Panc1 (cell line): ENCODE measurements at regions not wholly inside any gene's neighbourhood (a gene's known extent, or its start where the extent isn't known, plus 50 kb on each side); places are given as distances from the start of the nearest gene placed in this dataset.

Experiments used
- ATAC-seq: fragments of 200-7000 bp; cut with Tn5 transposase; 2 replicates; pipeline ENCODE4 v1.9.1; 2020; ENCODE audit warnings: mild to moderate bottlenecking, moderate library complexity
- BruUV-seq: library from RNA; stranded (reverse); fragments of 400-500 nt; replicated peaks from 2 replicates; lab custom pipeline; 2021; lab: Mats Ljungman, UMichigan
- CTCF ChIA-PET: fragments of 300-600 bp; sonication (Branson Sonifier 250); formaldehyde crosslinking; loops from one replicate; lab custom pipeline; 2022; ENCODE audit warnings: antibody characterized with exemption; lab: Charles Lee
- POLR2A ChIA-PET: fragments of 300-600 bp; sonication (Branson Sonifier 250); formaldehyde crosslinking; loops from one replicate; lab custom pipeline; 2022; ENCODE audit warnings: antibody characterized with exemption; lab: Charles Lee
- DNase-seq: peaks from one replicate; pipeline ENCODE4 v3.0.0-alpha.2; 2010; ENCODE audit warnings: low read depth, low spot score
- H3K27ac ChIP-seq: 2 replicates; pipeline ENCODE4 v1.5.1; 2011; ENCODE audit warnings: mild to moderate bottlenecking, low read length, inconsistent platforms
- H3K27me3 ChIP-seq: fragments of 200-500 bp; sonication (Bioruptor generic); 2 replicates; pipeline ENCODE4 v1.6.0; 2014; ENCODE audit warnings: low read length, inconsistent platforms; ENCODE audit not compliant: control insufficient read depth, insufficient read depth
- H3K36me3 ChIP-seq: fragments of 200-500 bp; sonication (Bioruptor generic); 2 replicates; pipeline ENCODE4 v1.5.1; 2014; ENCODE audit warnings: inconsistent platforms, mild to moderate bottlenecking, low read length, moderate library complexity; ENCODE audit not compliant: control insufficient read depth, insufficient read depth
- H3K4me1 ChIP-seq: 2 replicates; pipeline ENCODE4 v1.5.1; 2011; ENCODE audit warnings: inconsistent platforms, mild to moderate bottlenecking, low read length, moderate library complexity; ENCODE audit not compliant: control insufficient read depth, insufficient read depth
- H3K4me3 ChIP-seq, 2 experiments: 2 replicates each; pipeline ENCODE4 v1.5.1; 2011 to 2012; ENCODE audit warnings: low read depth in 2 of 2, low read length in 2 of 2, mild to moderate bottlenecking in 2 of 2, inconsistent platforms in 1 of 2, moderate library complexity in 1 of 2
- H3K9me3 ChIP-seq: fragments of 200-500 bp; sonication (Bioruptor generic); 2 replicates; pipeline ENCODE4 v1.5.1; 2014; ENCODE audit warnings: low read depth, mild to moderate bottlenecking, inconsistent platforms, low read length, moderate library complexity; ENCODE audit not compliant: control insufficient read depth, insufficient read depth
- POLR2AphosphoS5 ChIP-seq: IDR thresholded peaks from 2 replicates; pipeline ENCODE4 v1.6.1; 2012; ENCODE audit warnings: mild to moderate bottlenecking, low read depth, low read length, moderate library complexity
- SIN3A ChIP-seq: IDR thresholded peaks from 2 replicates; pipeline ENCODE4 v1.6.1; 2012; ENCODE audit warnings: low read depth, mild to moderate bottlenecking, low read length, moderate library complexity, borderline replicate concordance; ENCODE audit not compliant: insufficient read depth
- TCF7L2 ChIP-seq: IDR thresholded peaks from 2 replicates; pipeline ENCODE4 v1.6.1; 2011; ENCODE audit warnings: mild to moderate bottlenecking, low read depth, low read length, inconsistent platforms
- in situ Hi-C: cut with HindIII; loops from 2 replicates; pipeline ENCODE4 v1.10.0; 2016; ENCODE audit warnings: low sequenced_read_pairs, low pct_unique_long_range_greater_than_20kb
- intact Hi-C: fragments of 100-400 bp; cut with micrococcal nuclease; formaldehyde crosslinking; loops from one replicate; pipeline ENCODE4 v1.10.0; 2022; ENCODE audit not compliant: unreplicated experiment
- TF ChIP-seq, protein P1 (sequence below): fragments of 450-650 bp; IDR thresholded peaks from 2 replicates; pipeline ENCODE4 v1.5.1; 2017; ENCODE audit warnings: mild to moderate bottlenecking
- TF ChIP-seq, protein P2 (sequence below), 2 experiments: IDR thresholded peaks; 2 replicates each; pipeline ENCODE4 v1.6.1; 2011 to 2012; ENCODE audit warnings: low read depth in 2 of 2, control low read depth in 1 of 2, low read length in 1 of 2, mild to moderate bottlenecking in 1 of 2, moderate library complexity in 1 of 2; ENCODE audit not compliant: insufficient read depth in 1 of 2

DNA sequence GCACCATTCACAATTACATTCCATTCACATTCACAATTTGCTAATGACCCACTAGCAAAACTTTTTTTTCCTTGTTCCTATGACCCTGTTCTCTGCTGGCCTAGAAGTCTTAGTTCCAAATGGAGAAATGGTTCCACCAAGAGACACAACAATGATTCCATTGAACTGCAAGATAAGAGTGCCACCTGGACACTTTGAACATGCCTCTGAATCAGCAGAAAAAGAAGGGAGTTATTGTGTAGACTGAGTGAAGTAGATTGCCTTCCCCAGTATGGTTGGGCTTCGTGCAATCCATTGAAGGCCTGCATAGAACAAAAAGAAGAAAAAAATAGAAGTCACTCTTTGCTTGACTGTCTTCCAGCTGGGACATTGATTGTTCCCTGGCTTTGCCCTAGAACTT is 133.8 kb upstream of the PMCH start:
- BruUV-seq = no TSS peak
- Histone ChIP-seq H3K9me3 (no peaks in the 10 kb centered on the region), H3K27ac (no peak overlapping the region), H3K4me1 (no peaks in the 10 kb centered on the region), H3K27me3 (no peaks in the 10 kb centered on the region), H3K4me3 (no peak overlapping the region), H3K36me3 (no peaks in the 10 kb centered on the region)
- ChIA-PET CTCF (no interaction called here), POLR2A (no interaction called here)
- intact Hi-C loops (no loop called here), in situ Hi-C loops (no loop called here)
- TF ChIP-seq, protein P1, sequence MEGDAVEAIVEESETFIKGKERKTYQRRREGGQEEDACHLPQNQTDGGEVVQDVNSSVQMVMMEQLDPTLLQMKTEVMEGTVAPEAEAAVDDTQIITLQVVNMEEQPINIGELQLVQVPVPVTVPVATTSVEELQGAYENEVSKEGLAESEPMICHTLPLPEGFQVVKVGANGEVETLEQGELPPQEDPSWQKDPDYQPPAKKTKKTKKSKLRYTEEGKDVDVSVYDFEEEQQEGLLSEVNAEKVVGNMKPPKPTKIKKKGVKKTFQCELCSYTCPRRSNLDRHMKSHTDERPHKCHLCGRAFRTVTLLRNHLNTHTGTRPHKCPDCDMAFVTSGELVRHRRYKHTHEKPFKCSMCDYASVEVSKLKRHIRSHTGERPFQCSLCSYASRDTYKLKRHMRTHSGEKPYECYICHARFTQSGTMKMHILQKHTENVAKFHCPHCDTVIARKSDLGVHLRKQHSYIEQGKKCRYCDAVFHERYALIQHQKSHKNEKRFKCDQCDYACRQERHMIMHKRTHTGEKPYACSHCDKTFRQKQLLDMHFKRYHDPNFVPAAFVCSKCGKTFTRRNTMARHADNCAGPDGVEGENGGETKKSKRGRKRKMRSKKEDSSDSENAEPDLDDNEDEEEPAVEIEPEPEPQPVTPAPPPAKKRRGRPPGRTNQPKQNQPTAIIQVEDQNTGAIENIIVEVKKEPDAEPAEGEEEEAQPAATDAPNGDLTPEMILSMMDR = no peak
- TF ChIP-seq, protein P2, sequence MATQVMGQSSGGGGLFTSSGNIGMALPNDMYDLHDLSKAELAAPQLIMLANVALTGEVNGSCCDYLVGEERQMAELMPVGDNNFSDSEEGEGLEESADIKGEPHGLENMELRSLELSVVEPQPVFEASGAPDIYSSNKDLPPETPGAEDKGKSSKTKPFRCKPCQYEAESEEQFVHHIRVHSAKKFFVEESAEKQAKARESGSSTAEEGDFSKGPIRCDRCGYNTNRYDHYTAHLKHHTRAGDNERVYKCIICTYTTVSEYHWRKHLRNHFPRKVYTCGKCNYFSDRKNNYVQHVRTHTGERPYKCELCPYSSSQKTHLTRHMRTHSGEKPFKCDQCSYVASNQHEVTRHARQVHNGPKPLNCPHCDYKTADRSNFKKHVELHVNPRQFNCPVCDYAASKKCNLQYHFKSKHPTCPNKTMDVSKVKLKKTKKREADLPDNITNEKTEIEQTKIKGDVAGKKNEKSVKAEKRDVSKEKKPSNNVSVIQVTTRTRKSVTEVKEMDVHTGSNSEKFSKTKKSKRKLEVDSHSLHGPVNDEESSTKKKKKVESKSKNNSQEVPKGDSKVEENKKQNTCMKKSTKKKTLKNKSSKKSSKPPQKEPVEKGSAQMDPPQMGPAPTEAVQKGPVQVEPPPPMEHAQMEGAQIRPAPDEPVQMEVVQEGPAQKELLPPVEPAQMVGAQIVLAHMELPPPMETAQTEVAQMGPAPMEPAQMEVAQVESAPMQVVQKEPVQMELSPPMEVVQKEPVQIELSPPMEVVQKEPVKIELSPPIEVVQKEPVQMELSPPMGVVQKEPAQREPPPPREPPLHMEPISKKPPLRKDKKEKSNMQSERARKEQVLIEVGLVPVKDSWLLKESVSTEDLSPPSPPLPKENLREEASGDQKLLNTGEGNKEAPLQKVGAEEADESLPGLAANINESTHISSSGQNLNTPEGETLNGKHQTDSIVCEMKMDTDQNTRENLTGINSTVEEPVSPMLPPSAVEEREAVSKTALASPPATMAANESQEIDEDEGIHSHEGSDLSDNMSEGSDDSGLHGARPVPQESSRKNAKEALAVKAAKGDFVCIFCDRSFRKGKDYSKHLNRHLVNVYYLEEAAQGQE (IDR thresholded peaks at IDR 0.05; ENCODE audit: insufficient read depth in 1 of 2, low read depth in 2 of 2, low read length in 1 of 2) = no peak
- TF ChIP-seq SIN3A (no peak), TCF7L2 (no peak), POLR2AphosphoS5 (no peak)
- ATAC-seq (no peak), DNase-seq (no peak)

DNA sequence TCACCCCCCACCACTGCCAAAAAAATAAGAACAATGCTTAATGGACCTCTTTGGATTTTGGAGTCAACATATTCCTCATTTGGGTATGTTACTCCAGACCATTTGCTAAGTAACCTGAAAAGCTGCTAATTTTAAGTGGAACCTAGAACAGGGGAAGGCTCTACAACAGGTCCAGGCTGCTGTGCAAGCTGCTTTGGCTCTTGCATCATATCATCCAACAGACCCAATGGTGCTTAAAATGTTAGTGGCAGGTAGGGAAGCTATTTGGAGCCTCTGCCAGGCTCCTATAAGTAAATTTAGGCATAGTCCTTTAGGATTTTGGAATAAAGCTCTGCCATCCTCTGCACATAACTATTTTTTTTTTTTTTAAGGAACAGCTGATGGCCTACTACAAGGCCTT is 132.2 kb upstream of the PMCH start:
- BruUV-seq = no TSS peak
- POLR2A ChIA-PET = no interaction called here

More for the DNA sequence above, 132.2 kb upstream of the PMCH start:
- TF ChIP-seq, protein P2 (IDR thresholded peaks at IDR 0.05; ENCODE audit: insufficient read depth in 1 of 2, low read depth in 2 of 2, low read length in 1 of 2) = no peak
- TF ChIP-seq TCF7L2 (no peak), POLR2AphosphoS5 (no peak), SIN3A (no peak)
- TF ChIP-seq, protein P1 = no peak
- Histone ChIP-seq H3K4me1 (no peaks in the 10 kb centered on the region), H3K27me3 (no peaks in the 10 kb centered on the region), H3K36me3 (no peaks in the 10 kb centered on the region), H3K9me3 (no peaks in the 10 kb centered on the region), H3K4me3 (no peak overlapping the region), H3K27ac (no peak overlapping the region)
- ATAC-seq = no peak
- in situ Hi-C loops (no loop called here), intact Hi-C loops (no loop called here)
- DNase-seq = no peak
- CTCF ChIA-PET = no interaction called here
